NCI-H82 treated with DMSO at 0.1 percent for 48 hours (cell line): ENCODE measurements at regions not wholly inside any gene's neighbourhood (a gene's known extent, or its start where the extent isn't known, plus 50 kb on each side); places are given as distances from the start of the nearest gene placed in this dataset.

Experiments
- DNase-seq: peaks from one replicate; lab custom pipeline; 2025; ENCODE audit not compliant: unreplicated experiment; lab: John Stamatoyannopoulos, UW

GRCh38 chr4:163757219-163757618 lies 262.7 kb downstream of the TMA16 start:
- DNase-seq: no peak

GRCh38 chr4:163758032-163758431 lies 263.5 kb downstream of the TMA16 start:
- DNase-seq: no peak

- DNase-seq: no peak
Observed at GRCh38 chr4:163762741-163763140, 268.3 kb downstream of the TMA16 start.

GRCh38 chr4:163764569-163764968 lies 270.1 kb downstream of the TMA16 start:
- no peak for DNase-seq

GRCh38 chr4:163768014-163768413 lies 273.5 kb downstream of the TMA16 start:
- DNase-seq: no peak

- DNase-seq: no peak
Observed at GRCh38 chr4:163772238-163772637, 277.7 kb downstream of the TMA16 start.

GRCh38 chr4:163773940-163774339 lies 279.4 kb downstream of the TMA16 start:
- DNase-seq: no peak

- no peak for DNase-seq
Observed at GRCh38 chr4:163776957-163777356, 282.5 kb downstream of the TMA16 start.

GRCh38 chr4:163781726-163782125 lies 287.2 kb downstream of the TMA16 start:
- DNase-seq: no peak

GRCh38 chr4:163790231-163790630 lies 295.7 kb downstream of the TMA16 start:
- no peak for DNase-seq

GRCh38 chr4:163795885-163796284 lies 301.4 kb downstream of the TMA16 start:
- no peak for DNase-seq

GRCh38 chr4:163804001-163804400 lies 309.5 kb downstream of the TMA16 start:
- DNase-seq: no peak

- no peak for DNase-seq
Observed at GRCh38 chr4:163806653-163807052, 312.2 kb downstream of the TMA16 start.

GRCh38 chr4:163808011-163808410 lies 313.5 kb downstream of the TMA16 start:
- no peak for DNase-seq

GRCh38 chr4:163810755-163811154 lies 316.3 kb downstream of the TMA16 start:
- no peak for DNase-seq

GRCh38 chr4:163815776-163816175 lies 321.3 kb downstream of the TMA16 start:
- no peak for DNase-seq

GRCh38 chr4:163816494-163816893 lies 322.0 kb downstream of the TMA16 start:
- DNase-seq: no peak

- DNase-seq: no peak
Observed at GRCh38 chr4:163818673-163819072, 324.2 kb downstream of the TMA16 start.

GRCh38 chr4:163833669-163834068 lies 339.2 kb downstream of the TMA16 start:
- no peak for DNase-seq

GRCh38 chr4:163846008-163846407 lies 351.5 kb downstream of the TMA16 start:
- no peak for DNase-seq

GRCh38 chr4:163852246-163852645 lies 357.8 kb downstream of the TMA16 start:
- DNase-seq: no peak

- no peak for DNase-seq
Observed at GRCh38 chr4:163857903-163858302, 363.4 kb downstream of the TMA16 start.

GRCh38 chr4:163858515-163858914 lies 364.0 kb downstream of the TMA16 start:
- no peak for DNase-seq

- DNase-seq: no peak
Observed at GRCh38 chr4:163863082-163863481, 368.6 kb downstream of the TMA16 start.
